ENCODE measurements at regions not wholly inside any gene's neighbourhood (a gene's known extent, or its start where the extent isn't known, plus 50 kb on each side); places are given as distances from the start of the nearest gene placed in this dataset.

DNA sequence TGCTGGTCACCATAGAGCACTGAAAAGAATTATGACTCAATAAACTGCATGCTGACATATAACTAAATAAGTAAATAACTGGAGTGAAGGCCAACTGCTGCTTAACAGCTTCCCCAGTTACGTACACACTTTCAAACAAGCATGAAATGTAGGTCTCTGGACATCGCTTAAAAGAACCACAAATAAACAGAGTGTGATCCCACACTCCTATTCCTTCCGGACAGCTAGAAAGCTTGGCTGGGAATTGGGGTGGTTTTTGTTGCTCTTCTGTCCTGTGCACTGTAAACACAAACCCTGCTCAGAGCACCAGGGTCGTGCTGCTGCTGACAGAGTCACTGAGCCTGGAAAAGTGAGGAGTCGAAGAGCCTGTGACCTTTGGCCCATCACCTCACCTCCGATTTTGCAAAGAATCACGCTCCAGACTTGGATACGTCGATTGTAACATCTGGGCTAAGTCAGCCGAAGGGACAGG is 162.7 kb upstream of the NT5C1B start:
- TF ChIP-seq, protein P1, sequence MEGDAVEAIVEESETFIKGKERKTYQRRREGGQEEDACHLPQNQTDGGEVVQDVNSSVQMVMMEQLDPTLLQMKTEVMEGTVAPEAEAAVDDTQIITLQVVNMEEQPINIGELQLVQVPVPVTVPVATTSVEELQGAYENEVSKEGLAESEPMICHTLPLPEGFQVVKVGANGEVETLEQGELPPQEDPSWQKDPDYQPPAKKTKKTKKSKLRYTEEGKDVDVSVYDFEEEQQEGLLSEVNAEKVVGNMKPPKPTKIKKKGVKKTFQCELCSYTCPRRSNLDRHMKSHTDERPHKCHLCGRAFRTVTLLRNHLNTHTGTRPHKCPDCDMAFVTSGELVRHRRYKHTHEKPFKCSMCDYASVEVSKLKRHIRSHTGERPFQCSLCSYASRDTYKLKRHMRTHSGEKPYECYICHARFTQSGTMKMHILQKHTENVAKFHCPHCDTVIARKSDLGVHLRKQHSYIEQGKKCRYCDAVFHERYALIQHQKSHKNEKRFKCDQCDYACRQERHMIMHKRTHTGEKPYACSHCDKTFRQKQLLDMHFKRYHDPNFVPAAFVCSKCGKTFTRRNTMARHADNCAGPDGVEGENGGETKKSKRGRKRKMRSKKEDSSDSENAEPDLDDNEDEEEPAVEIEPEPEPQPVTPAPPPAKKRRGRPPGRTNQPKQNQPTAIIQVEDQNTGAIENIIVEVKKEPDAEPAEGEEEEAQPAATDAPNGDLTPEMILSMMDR (IDR thresholded peaks at IDR 0.05; ENCODE audit: low read depth, low read length): no peak
- H3K4me3 ChIP-seq (ENCODE audit: low read depth, low read length): no peak overlapping the region

DNA sequence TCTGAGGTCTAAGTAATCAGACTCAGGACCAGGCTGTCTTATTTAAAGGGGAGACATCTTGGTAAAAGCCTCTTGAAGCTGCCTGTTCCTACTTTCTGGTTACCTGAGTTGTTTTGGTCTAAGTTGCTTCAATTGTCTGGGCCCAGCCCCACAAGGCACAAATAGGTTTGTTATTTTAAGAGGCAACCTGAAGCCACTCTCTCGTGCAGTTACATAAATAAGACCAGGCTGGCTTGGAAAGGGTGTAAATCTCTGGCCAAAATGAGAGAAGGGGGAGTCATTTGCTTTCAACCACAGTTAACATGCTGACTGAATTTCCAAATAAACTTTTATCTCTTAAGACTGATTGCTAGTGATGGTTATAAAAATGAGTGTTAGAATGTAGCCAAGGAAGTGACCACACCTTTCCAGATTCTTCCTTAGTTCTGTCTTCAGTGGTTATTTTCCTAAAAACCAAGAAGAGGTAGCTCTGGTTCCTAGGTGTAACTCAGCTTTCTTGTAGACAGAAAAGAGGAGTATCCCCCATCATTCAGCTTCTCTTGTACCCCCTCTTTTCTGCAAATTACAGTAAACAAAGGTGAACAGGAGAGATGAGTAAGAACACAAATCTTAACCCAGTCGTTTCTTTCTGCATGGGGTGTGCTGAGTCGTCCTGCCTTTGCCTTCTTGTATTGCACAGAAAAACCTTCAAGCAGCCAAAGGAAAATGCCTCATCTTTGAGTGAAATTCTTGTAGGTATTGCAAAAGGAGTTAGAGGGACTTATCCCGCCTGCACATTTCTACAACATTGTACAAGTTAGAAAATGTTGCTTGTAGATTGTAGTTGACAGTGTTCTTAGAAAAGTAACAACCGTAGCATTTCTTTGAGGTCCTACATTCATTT is 161.5 kb upstream of the NT5C1B start:
- H3K4me3 ChIP-seq (ENCODE audit: low read depth, low read length): no peak overlapping the region
- TF ChIP-seq, protein P1 (IDR thresholded peaks at IDR 0.05; ENCODE audit: low read depth, low read length): no peak

DNA sequence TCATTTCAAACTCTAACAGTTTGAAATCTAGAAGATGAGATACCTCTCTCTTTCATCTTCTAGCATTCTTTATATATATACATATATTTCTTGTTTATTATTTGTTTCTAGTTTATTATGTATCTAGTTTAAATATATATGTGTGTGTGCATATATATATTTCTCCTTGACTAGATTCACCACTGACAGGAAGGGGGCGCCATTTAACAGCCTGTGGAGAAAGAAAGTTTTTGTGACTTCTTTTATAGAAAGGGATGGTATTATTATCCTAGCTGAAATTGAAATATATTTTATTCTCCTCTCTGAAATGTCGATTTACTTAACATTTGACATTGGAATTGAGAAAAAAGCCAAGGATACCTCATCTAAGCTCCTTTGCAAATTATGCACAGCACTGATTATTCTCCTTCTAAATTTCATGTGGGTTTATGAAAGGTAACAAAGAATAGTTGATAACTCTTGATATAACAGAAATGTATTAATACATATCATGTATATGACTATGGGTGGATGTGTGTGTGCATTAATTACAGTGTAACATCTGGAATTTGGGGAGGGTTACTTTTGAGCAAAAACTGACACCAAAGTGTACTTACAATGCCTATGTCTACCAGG is 160.7 kb upstream of the NT5C1B start:
- TF ChIP-seq, protein P1 (IDR thresholded peaks at IDR 0.05; ENCODE audit: low read depth, low read length): peak; percentile 31; the same call in 1 of the 2 replicates

GRCh38 chr2:18745431-18746272 is 156.3 kb upstream of the NT5C1B start:
- TF ChIP-seq, protein P1 (IDR thresholded peaks at IDR 0.05; ENCODE audit: low read depth, low read length): no peak
- no peak overlapping the region for H3K4me3 ChIP-seq (ENCODE audit: low read depth, low read length)

More for the DNA sequence above, 160.7 kb upstream of the NT5C1B start:
- H3K4me3 ChIP-seq (ENCODE audit: low read depth, low read length): no peak overlapping the region

GRCh38 chr2:18741895-18742732 is 152.7 kb upstream of the NT5C1B start:
- TF ChIP-seq, protein P1 (IDR thresholded peaks at IDR 0.05; ENCODE audit: low read depth, low read length): no peak
- H3K4me3 ChIP-seq (ENCODE audit: low read depth, low read length): no peak overlapping the region

DNA sequence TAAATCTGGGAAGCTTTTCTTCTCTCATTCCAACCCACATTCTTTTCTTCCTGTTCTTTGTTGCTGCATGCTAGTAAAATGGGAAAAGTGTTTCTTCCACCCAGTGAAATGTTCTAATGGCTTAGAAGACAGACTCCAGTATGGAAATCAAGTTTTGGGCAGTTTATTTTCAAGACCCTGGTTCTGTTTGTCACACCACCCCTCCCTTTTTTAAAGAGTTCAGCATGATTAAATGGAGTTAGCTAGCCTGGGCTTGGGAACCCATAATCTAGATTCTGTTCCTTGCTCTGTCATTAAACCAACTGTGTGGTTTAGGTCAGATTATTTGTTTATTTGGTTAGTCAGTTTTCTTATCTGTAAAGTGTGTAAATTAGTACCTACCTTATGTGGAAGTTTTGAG is 151.8 kb upstream of the NT5C1B start:
- TF ChIP-seq, protein P1 (IDR thresholded peaks at IDR 0.05; ENCODE audit: low read depth, low read length): no peak

More for the DNA sequence above, 151.8 kb upstream of the NT5C1B start:
- no peak overlapping the region for H3K4me3 ChIP-seq (ENCODE audit: low read depth, low read length)
